ENCODE measurements at regions not wholly inside any gene's neighbourhood (a gene's known extent, or its start where the extent isn't known, plus 50 kb on each side); places are given as distances from the start of the nearest gene placed in this dataset.

GRCh38 chr7:25486656-25487055 lies 258.4 kb upstream of the NPVF start:
- no peaks in the 10 kb centered on the region for H3K36me3 Mint-ChIP-seq (ENCODE audit: low read depth)
- H3K4me1 Mint-ChIP-seq (ENCODE audit: low read depth), result no peaks in the 10 kb centered on the region
- H3K27me3 Mint-ChIP-seq (ENCODE audit: insufficient read depth), result no peaks in the 10 kb centered on the region; the same call in 1 of the 2 replicates
- TF ChIP-seq, protein P1, sequence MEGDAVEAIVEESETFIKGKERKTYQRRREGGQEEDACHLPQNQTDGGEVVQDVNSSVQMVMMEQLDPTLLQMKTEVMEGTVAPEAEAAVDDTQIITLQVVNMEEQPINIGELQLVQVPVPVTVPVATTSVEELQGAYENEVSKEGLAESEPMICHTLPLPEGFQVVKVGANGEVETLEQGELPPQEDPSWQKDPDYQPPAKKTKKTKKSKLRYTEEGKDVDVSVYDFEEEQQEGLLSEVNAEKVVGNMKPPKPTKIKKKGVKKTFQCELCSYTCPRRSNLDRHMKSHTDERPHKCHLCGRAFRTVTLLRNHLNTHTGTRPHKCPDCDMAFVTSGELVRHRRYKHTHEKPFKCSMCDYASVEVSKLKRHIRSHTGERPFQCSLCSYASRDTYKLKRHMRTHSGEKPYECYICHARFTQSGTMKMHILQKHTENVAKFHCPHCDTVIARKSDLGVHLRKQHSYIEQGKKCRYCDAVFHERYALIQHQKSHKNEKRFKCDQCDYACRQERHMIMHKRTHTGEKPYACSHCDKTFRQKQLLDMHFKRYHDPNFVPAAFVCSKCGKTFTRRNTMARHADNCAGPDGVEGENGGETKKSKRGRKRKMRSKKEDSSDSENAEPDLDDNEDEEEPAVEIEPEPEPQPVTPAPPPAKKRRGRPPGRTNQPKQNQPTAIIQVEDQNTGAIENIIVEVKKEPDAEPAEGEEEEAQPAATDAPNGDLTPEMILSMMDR (IDR thresholded peaks at IDR 0.05), result no peak
- no peak overlapping the region for H3K27ac Mint-ChIP-seq
- H3K9me3 Mint-ChIP-seq, result peaks cover 40% of the 10 kb centered on the region
- DNase-seq, result no peak
- H3K4me3 Mint-ChIP-seq, result no peak overlapping the region

DNA sequence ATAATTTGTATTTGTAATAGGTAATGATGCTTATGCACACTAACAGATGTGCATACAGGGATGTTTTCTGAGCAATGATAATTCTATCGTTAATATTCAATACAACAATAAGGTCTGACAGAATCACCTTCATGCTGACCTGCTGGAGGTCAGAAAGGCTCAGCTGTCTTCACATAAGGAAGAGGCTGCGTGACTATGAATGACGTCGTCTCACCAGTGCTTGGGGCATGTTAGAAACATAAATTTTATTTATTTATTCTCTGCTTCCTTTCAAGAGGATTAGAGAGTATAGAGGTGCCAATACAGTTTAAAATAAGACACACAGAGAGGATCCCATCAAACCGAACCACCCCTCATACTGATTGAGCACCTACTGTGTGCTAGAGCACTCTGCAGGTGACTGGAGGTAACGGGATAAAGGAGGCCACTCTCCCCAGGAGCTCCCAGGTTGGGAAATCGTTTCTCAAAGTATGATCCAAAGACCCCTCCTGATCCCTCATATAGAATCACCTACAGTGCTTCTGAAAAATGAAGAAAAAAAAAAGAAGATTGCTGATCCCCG lies 265.6 kb upstream of the NPVF start:
- Mint-ChIP-seq H3K4me1 (ENCODE audit: low read depth) (no peaks in the 10 kb centered on the region), H3K27ac (no peak overlapping the region), H3K4me3 (no peak overlapping the region), H3K9me3 (peaks cover 39% of the 10 kb centered on the region), H3K27me3 (ENCODE audit: insufficient read depth) (no peaks in the 10 kb centered on the region), H3K36me3 (ENCODE audit: low read depth) (no peaks in the 10 kb centered on the region)
- TF ChIP-seq, protein P1 (IDR thresholded peaks at IDR 0.05), result no peak
- no peak for DNase-seq

DNA sequence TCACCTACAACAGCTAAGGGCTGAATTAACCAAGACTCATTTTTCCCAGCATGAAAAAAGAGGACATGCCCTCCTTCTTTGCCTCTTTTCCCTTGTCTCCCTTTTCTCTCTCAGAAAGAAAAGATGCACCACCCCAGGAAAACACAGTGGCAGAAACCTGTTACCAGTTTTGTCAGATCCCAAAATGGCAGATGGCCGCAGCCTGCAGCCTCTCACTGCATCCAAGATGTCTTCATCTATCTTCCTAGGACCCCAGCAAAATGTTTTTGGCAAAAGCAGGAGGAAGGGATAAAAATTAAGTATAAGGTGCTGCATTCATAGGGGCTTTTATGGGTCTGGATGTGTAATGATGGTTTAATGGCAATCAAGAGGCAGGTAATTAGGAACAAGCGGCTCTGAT lies 266.6 kb upstream of the NPVF start:
- no peak overlapping the region for H3K4me3 Mint-ChIP-seq
- H3K27me3 Mint-ChIP-seq (ENCODE audit: insufficient read depth), result no peaks in the 10 kb centered on the region
- H3K27ac Mint-ChIP-seq, result no peak overlapping the region
- no peaks in the 10 kb centered on the region for H3K36me3 Mint-ChIP-seq (ENCODE audit: low read depth)
- H3K4me1 Mint-ChIP-seq (ENCODE audit: low read depth), result no peaks in the 10 kb centered on the region
- DNase-seq, result no peak
- TF ChIP-seq, protein P1 (IDR thresholded peaks at IDR 0.05), result no peak
- peaks cover 34% of the 10 kb centered on the region for H3K9me3 Mint-ChIP-seq

- no peak overlapping the region for H3K27ac Mint-ChIP-seq
- H3K4me1 Mint-ChIP-seq (ENCODE audit: low read depth), result no peaks in the 10 kb centered on the region
- no peak overlapping the region for H3K4me3 Mint-ChIP-seq
- no peaks in the 10 kb centered on the region for H3K36me3 Mint-ChIP-seq (ENCODE audit: low read depth)
- no peaks in the 10 kb centered on the region for H3K27me3 Mint-ChIP-seq (ENCODE audit: insufficient read depth)
- no peak for DNase-seq
- TF ChIP-seq, protein P1 (IDR thresholded peaks at IDR 0.05), result no peak
- H3K9me3 Mint-ChIP-seq, result peaks cover 30% of the 10 kb centered on the region
These were observed 267.3 kb upstream of the NPVF start for GRCh38 chr7:25495342-25496250.

DNA sequence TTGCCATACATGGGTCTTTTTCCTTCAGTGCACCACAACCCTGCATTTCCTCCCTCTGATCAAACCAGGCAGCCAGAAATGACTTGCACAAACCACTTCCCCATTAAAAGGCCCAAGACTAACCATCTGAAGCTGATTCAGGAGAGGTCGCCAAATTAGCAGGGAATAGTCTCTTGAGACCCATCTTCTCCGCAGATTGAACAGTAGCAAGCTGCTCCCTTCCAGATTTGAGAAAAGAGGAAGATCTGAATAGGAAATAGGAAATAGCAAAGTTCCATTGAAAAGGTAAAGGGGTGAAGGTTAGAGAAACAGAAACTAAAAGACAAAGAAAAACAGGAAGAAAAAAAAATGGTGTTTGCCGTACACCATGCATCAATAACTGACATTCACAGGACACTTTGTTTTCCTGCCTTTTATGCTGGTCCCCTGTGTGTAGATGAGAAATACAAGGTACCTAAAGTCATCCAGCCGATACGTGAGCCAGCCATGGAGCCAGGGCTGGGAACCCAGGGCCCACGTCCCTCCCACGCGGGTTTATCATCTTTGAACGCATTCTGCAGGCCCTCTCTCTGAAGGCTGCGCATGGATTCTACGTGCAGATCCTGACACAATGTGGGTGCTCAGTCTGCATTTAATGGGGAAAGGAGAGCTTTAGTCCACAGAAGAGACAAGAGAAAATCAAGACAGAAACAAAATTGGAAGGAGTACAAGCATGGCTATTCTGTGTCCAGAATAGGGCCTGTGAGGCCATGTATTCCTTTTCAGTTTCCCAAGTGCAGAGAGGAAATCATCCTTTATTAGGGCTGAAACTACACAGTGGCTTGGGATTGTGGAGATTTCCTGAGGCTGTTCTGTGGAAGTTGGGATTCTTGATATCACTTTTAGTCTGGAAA lies 268.4 kb upstream of the NPVF start:
- no peak overlapping the region for H3K27ac Mint-ChIP-seq
- no peaks in the 10 kb centered on the region for H3K36me3 Mint-ChIP-seq (ENCODE audit: low read depth)
- no peak for DNase-seq
- no peak overlapping the region for H3K4me3 Mint-ChIP-seq
- H3K27me3 Mint-ChIP-seq (ENCODE audit: insufficient read depth), result no peaks in the 10 kb centered on the region
- TF ChIP-seq, protein P1 (IDR thresholded peaks at IDR 0.05), result no peak
- no peaks in the 10 kb centered on the region for H3K4me1 Mint-ChIP-seq (ENCODE audit: low read depth)
- H3K9me3 Mint-ChIP-seq, result peaks cover 35% of the 10 kb centered on the region

Measured in HFFc6 (cell line).